Upper lobe of left lung (tissue), 4 donors: ENCODE measurements at regions not wholly inside any gene's neighbourhood (a gene's known extent, or its start where the extent isn't known, plus 50 kb on each side); places are given as distances from the start of the nearest gene placed in this dataset.

Source experiments
- CTCF ChIP-seq, 6 experiments: fragments of 450-650 bp in 4 of 6; fragments of 200-600 bp in 2 of 6; sonication (generic) in 2 of 6; IDR thresholded peaks; one replicate each; pipeline ENCODE4 v1.5.1; 2016 to 2019; ENCODE audit warnings: antibody characterized with exemption in 6 of 6
- POLR2AphosphoS5 ChIP-seq, 2 donors: sonication (generic); formaldehyde crosslinking; IDR thresholded peaks; one replicate each; pipeline ENCODE4 v1.5.1; 2017; ENCODE audit warnings: antibody characterized with exemption in 2 of 2

GRCh38 chr13:75231235-75231634 is 250.7 kb downstream of the TBC1D4 start:
- TF ChIP-seq CTCF (IDR thresholded peaks at IDR 0.05) (no peak), POLR2AphosphoS5 (IDR thresholded peaks at IDR 0.05) (no peak)
